OCI-LY7 (cell line): ENCODE measurements at regions not wholly inside any gene's neighbourhood (a gene's known extent, or its start where the extent isn't known, plus 50 kb on each side); places are given as distances from the start of the nearest gene placed in this dataset.
"Not testable (repeated sequence)": the region's sequence is repeated elsewhere in the genome, so short reads cannot be mapped to it uniquely, and the experiment has no call there.

Source experiments
- BruUV-seq: library from RNA; stranded (reverse); fragments of 400-500 nt; replicated peaks from 2 replicates; lab custom pipeline; 2021; lab: Mats Ljungman, UMichigan
- CTCF ChIA-PET: fragments of 300-600 bp; sonication (Branson Sonifier 250); formaldehyde crosslinking; loops from one replicate; lab custom pipeline; 2022; ENCODE audit warnings: antibody characterized with exemption; ENCODE audit not compliant: unreplicated experiment; lab: Charles Lee
- POLR2A ChIA-PET: fragments of 300-600 bp; sonication (Branson Sonifier 250); formaldehyde crosslinking; loops from one replicate; lab custom pipeline; 2022; ENCODE audit warnings: antibody characterized with exemption; lab: Charles Lee
- DNase-seq: peaks from one replicate; pipeline ENCODE4 v3.0.0-alpha.2; 2015; ENCODE audit warnings: low spot score
- H2AFZ ChIP-seq: fragments of 200-600 bp; sonication (generic), shearing (Covaris generic); 2 replicates; pipeline ENCODE4 v1.6.1; 2014; ENCODE audit warnings: mild to moderate bottlenecking, antibody characterized with exemption, low read length, moderate library complexity
- H3K27ac ChIP-seq: fragments of 200-600 bp; sonication (generic); 2 replicates; pipeline ENCODE4 v1.5.1; 2014; ENCODE audit warnings: mixed run types, low read depth, mild to moderate bottlenecking, moderate library complexity, low read length, inconsistent platforms; ENCODE audit not compliant: poor library complexity, severe bottlenecking
- H3K36me3 ChIP-seq: fragments of 200-600 bp; sonication (generic); 2 replicates; pipeline ENCODE4 v1.6.1; 2014; ENCODE audit warnings: mild to moderate bottlenecking, antibody characterized with exemption, low read length, moderate library complexity, mixed read lengths; ENCODE audit not compliant: insufficient read depth
- H3K4me1 ChIP-seq: fragments of 200-600 bp; sonication (generic); 2 replicates; pipeline ENCODE4 v1.5.1; 2014; ENCODE audit warnings: mild to moderate bottlenecking, low read length; ENCODE audit not compliant: insufficient read depth, poor library complexity, severe bottlenecking
- H3K4me2 ChIP-seq: fragments of 200-600 bp; sonication (generic); 2 replicates; pipeline ENCODE4 v1.6.1; 2014; ENCODE audit warnings: mild to moderate bottlenecking, low read length
- H3K4me3 ChIP-seq: fragments of 200-600 bp; sonication (generic); 2 replicates; pipeline ENCODE4 v1.5.1; 2014; ENCODE audit warnings: mild to moderate bottlenecking, low read depth, low read length; ENCODE audit not compliant: poor library complexity, severe bottlenecking
- H3K79me2 ChIP-seq: fragments of 200-600 bp; sonication (generic); 2 replicates; pipeline ENCODE4 v1.6.1; 2016; ENCODE audit warnings: low read depth, mild to moderate bottlenecking, low read length, moderate library complexity, mixed read lengths; ENCODE audit not compliant: insufficient read depth
- H3K9me2 ChIP-seq: fragments of 200-600 bp; sonication (generic); 2 replicates; pipeline ENCODE4 v1.6.1; 2016; ENCODE audit warnings: mild to moderate bottlenecking, low read length, mixed read lengths; ENCODE audit not compliant: insufficient read depth
- H3K9me3 ChIP-seq: fragments of 200-600 bp; sonication (generic); 2 replicates; pipeline ENCODE4 v1.6.1; 2014; ENCODE audit warnings: mild to moderate bottlenecking, mixed run types, low read length, mixed read lengths
- H4K20me1 ChIP-seq: fragments of 200-600 bp; sonication (generic); 2 replicates; pipeline ENCODE4 v1.6.1; 2014; ENCODE audit warnings: mild to moderate bottlenecking, antibody characterized with exemption, low read length, moderate library complexity, mixed read lengths; ENCODE audit not compliant: insufficient read depth
- EZH2phosphoT487 ChIP-seq: fragments of 200-600 bp; sonication (generic); IDR thresholded peaks from 2 replicates; pipeline ENCODE4 v1.6.1; 2018; ENCODE audit warnings: low read depth, borderline replicate concordance, mild to moderate bottlenecking, mixed run types, antibody characterized with exemption, low read length, moderate library complexity, mixed read lengths
- intact Hi-C: fragments of 100-400 bp; cut with micrococcal nuclease; formaldehyde crosslinking; loops from one replicate; pipeline ENCODE4 v1.10.0; 2022; ENCODE audit not compliant: unreplicated experiment
- TF ChIP-seq, protein P1 (sequence below): fragments of 200-600 bp; sonication (generic); conservative IDR thresholded peaks from 2 replicates; pipeline ENCODE4 v1.5.1; 2014; ENCODE audit warnings: mild to moderate bottlenecking, antibody characterized with exemption, low read length, moderate library complexity, mixed read lengths

- CTCF ChIA-PET: no interaction called here
- Histone ChIP-seq H3K4me2 (no peak overlapping the region), H3K9me2 (no peaks in the 10 kb centered on the region), H4K20me1 (no peaks in the 10 kb centered on the region), H3K9me3 (no peaks in the 10 kb centered on the region), H3K4me3 (no peak overlapping the region), H2AFZ (no peak overlapping the region), H3K27ac (no peak overlapping the region), H3K4me1 (no peaks in the 10 kb centered on the region), H3K36me3 (no peaks in the 10 kb centered on the region), H3K79me2 (no peaks in the 10 kb centered on the region)
- no TSS peak for BruUV-seq
- no peak for TF ChIP-seq EZH2phosphoT487
- TF ChIP-seq, protein P1, sequence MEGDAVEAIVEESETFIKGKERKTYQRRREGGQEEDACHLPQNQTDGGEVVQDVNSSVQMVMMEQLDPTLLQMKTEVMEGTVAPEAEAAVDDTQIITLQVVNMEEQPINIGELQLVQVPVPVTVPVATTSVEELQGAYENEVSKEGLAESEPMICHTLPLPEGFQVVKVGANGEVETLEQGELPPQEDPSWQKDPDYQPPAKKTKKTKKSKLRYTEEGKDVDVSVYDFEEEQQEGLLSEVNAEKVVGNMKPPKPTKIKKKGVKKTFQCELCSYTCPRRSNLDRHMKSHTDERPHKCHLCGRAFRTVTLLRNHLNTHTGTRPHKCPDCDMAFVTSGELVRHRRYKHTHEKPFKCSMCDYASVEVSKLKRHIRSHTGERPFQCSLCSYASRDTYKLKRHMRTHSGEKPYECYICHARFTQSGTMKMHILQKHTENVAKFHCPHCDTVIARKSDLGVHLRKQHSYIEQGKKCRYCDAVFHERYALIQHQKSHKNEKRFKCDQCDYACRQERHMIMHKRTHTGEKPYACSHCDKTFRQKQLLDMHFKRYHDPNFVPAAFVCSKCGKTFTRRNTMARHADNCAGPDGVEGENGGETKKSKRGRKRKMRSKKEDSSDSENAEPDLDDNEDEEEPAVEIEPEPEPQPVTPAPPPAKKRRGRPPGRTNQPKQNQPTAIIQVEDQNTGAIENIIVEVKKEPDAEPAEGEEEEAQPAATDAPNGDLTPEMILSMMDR: no peak
- intact Hi-C loops: no loop called here
- no peak for DNase-seq
- POLR2A ChIA-PET: interaction anchor here (0.7 kb wide), 2 partner anchors 520 to 1656 kb away, joined by 3 to 4 read pairs; no protein-coding TSS in a partner anchor
These were observed 232.4 kb upstream of the FZD8 start for GRCh38 chr10:35874311-35875015.

- DNase-seq: no peak
- Histone ChIP-seq H3K79me2 (no peaks in the 10 kb centered on the region), H3K4me3 (no peak overlapping the region), H2AFZ (no peak overlapping the region), H3K9me3 (no peaks in the 10 kb centered on the region), H3K9me2 (no peaks in the 10 kb centered on the region), H4K20me1 (no peaks in the 10 kb centered on the region), H3K36me3 (no peaks in the 10 kb centered on the region), H3K4me2 (no peak overlapping the region), H3K27ac (no peak overlapping the region), H3K4me1 (no peaks in the 10 kb centered on the region)
- POLR2A ChIA-PET: no interaction called here
- CTCF ChIA-PET: no interaction called here
- BruUV-seq: no TSS peak
- intact Hi-C loops: no loop called here
- TF ChIP-seq, protein P1: no peak
- TF ChIP-seq EZH2phosphoT487: no peak
These were observed 230.6 kb upstream of the FZD8 start for GRCh38 chr10:35872671-35873070.

GRCh38 chr10:35870665-35871310 is 228.7 kb upstream of the FZD8 start:
- no peak overlapping the region for H2AFZ ChIP-seq
- no TSS peak for BruUV-seq
- no peaks in the 10 kb centered on the region for H3K36me3 ChIP-seq
- intact Hi-C loops: no loop called here
- H3K9me2 ChIP-seq: no peaks in the 10 kb centered on the region
- H3K4me2 ChIP-seq: no peak overlapping the region
- CTCF ChIA-PET: no interaction called here
- DNase-seq: no peak
- H3K9me3 ChIP-seq: no peaks in the 10 kb centered on the region
- no peaks in the 10 kb centered on the region for H4K20me1 ChIP-seq
- H3K79me2 ChIP-seq: no peaks in the 10 kb centered on the region
- H3K4me3 ChIP-seq: no peak overlapping the region
- no peak overlapping the region for H3K27ac ChIP-seq
- POLR2A ChIA-PET: no interaction called here
- no peak for TF ChIP-seq EZH2phosphoT487
- TF ChIP-seq, protein P1: no peak
- H3K4me1 ChIP-seq: no peaks in the 10 kb centered on the region

- H3K9me3 ChIP-seq, intact Hi-C loops, BruUV-seq, H3K4me1 ChIP-seq, H2AFZ ChIP-seq, H3K9me2 ChIP-seq, CTCF ChIA-PET, DNase-seq, H4K20me1 ChIP-seq, H3K27ac ChIP-seq, H3K79me2 ChIP-seq, H3K4me2 ChIP-seq, POLR2A ChIA-PET, H3K36me3 ChIP-seq, H3K4me3 ChIP-seq: not testable (repeated sequence)
These were observed 216.7 kb upstream of the FZD8 start for GRCh38 chr10:35858676-35859283.
